ENCODE measurements at regions not wholly inside any gene's neighbourhood (a gene's known extent, or its start where the extent isn't known, plus 50 kb on each side); places are given as distances from the start of the nearest gene placed in this dataset.

DNA sequence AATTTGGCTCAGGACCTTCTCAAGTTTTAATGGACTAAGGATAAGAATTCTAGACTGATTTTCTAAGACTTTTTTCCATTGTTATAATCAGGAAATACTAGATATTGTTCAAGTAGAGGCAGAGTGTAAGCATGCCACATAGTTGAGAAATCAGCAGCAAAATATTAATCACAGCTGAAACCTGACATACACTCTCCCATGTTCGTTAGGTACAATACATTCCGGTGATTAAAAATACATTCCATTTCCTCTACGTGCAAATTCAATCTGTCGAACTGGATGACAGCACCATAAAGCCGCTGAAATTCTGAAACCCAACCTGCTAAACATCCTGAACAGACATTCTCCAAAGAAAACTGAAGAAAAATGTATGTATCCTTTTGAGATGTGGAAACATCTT is 587.6 kb upstream of the DIPK2B start:
- intact Hi-C loops (cut with DNase I; ENCODE audit: low total_unique reads), result no loop called here

DNA sequence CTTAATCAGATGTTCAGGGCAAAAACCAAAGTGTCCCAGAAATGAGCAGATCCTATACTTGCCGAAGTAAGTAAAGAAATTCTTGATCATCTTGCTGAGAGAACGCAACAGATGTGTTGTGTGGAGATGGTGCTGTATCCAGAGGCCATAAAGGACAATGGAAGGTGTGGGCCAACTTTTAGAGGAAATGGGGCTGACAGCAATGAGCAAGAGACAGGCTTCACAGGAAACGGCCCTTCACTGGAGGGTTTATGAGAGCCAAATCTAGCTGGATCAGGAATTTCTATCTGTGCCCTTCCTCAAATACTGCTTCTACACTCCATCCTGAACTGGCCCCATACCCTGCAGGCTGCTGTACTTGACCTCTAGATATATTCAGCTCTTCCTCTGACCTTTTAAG is 583.9 kb upstream of the DIPK2B start:
- H3K27me3 ChIP-seq, result peaks cover 0 to 2% of the 10 kb centered on the region in 2 donors
- intact Hi-C loops (cut with DNase I; ENCODE audit: low total_unique reads), result no loop called here
- no peaks in the 10 kb centered on the region for H3K4me1 ChIP-seq
- H3K36me3 ChIP-seq, result no peaks in the 10 kb centered on the region
- DNase-seq, result no peak
- H3K9me3 ChIP-seq, result no peaks in the 10 kb centered on the region
- no peak overlapping the region for H3K27ac ChIP-seq
- TF ChIP-seq CTCF (IDR thresholded peaks at IDR 0.05) (no peak), POLR2A (IDR thresholded peaks at IDR 0.05) (no peak)
- no peak overlapping the region for H3K4me3 ChIP-seq

More for the DNA sequence above, 587.6 kb upstream of the DIPK2B start:
- peaks cover 0 to 2% of the 10 kb centered on the region in 2 donors for H3K27me3 ChIP-seq
- H3K4me1 ChIP-seq, result no peaks in the 10 kb centered on the region
- no peaks in the 10 kb centered on the region for H3K9me3 ChIP-seq
- no peak overlapping the region for H3K4me3 ChIP-seq
- no peak for TF ChIP-seq CTCF (IDR thresholded peaks at IDR 0.05)
- no peak for TF ChIP-seq POLR2A (IDR thresholded peaks at IDR 0.05)
- DNase-seq, result no peak
- no peaks in the 10 kb centered on the region for H3K36me3 ChIP-seq
- peak overlapping the region in 1 of 2 donors; percentile 45 for H3K27ac ChIP-seq

- Histone ChIP-seq H3K9me3 (no peaks in the 10 kb centered on the region), H3K4me3 (no peak overlapping the region)
These were observed 582.3 kb upstream of the DIPK2B start for GRCh38 chrX:45783002-45783401.

GRCh38 chrX:45781901-45782553 is 581.4 kb upstream of the DIPK2B start:
- Histone ChIP-seq H3K4me3 (no peak overlapping the region), H3K27ac (peak overlapping the region in 1 of 2 donors; percentile 34), H3K9me3 (no peaks in the 10 kb centered on the region), H3K4me1 (no peaks in the 10 kb centered on the region), H3K36me3 (no peaks in the 10 kb centered on the region), H3K27me3 (peaks cover 0 to 2% of the 10 kb centered on the region in 2 donors)
- TF ChIP-seq POLR2A (IDR thresholded peaks at IDR 0.05) (no peak), CTCF (IDR thresholded peaks at IDR 0.05) (peak; percentile 11 to 34 (median 16))
- intact Hi-C loops (cut with DNase I; ENCODE audit: low total_unique reads), result no loop called here
- DNase-seq, result no peak

More at GRCh38 chrX:45783002-45783401, 582.3 kb upstream of the DIPK2B start:
- Histone ChIP-seq H3K27ac (no peak overlapping the region), H3K27me3 (peaks cover 0 to 2% of the 10 kb centered on the region in 2 donors), H3K4me1 (no peaks in the 10 kb centered on the region), H3K36me3 (no peaks in the 10 kb centered on the region)
- intact Hi-C loops (cut with DNase I; ENCODE audit: low total_unique reads), result no loop called here
- TF ChIP-seq CTCF (IDR thresholded peaks at IDR 0.05), result no peak
- no peak for TF ChIP-seq POLR2A (IDR thresholded peaks at IDR 0.05)
- no peak for DNase-seq

DNA sequence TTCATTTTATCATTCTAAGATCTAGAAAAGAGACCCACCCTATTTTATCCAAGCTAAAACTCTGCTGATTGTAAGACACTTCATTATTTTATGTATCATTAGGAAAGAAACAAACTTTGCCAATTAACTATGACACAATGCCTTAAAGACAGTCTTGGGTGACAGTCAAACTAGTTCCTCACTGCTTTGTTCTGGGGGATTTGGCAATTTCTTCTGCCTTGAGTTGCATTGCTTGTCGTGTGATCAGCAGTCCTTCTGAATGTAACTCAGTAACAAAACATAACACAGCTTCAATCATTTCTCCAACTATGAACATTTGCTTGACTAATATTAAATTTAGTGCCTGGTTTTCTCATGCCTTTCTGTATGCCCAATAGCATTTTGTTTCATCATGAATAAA is 577.9 kb upstream of the DIPK2B start:
- H3K27ac ChIP-seq, result no peak overlapping the region
- no peaks in the 10 kb centered on the region for H3K27me3 ChIP-seq
- no peak for DNase-seq
- H3K36me3 ChIP-seq, result no peaks in the 10 kb centered on the region
- TF ChIP-seq CTCF (IDR thresholded peaks at IDR 0.05), result no peak
- no peak for TF ChIP-seq POLR2A (IDR thresholded peaks at IDR 0.05)
- H3K4me3 ChIP-seq, result no peak overlapping the region
- H3K9me3 ChIP-seq, result no peaks in the 10 kb centered on the region
- intact Hi-C loops (cut with DNase I; ENCODE audit: low total_unique reads), result no loop called here
- H3K4me1 ChIP-seq, result no peaks in the 10 kb centered on the region
